Transverse colon (tissue), 4 donors: ENCODE measurements at regions not wholly inside any gene's neighbourhood (a gene's known extent, or its start where the extent isn't known, plus 50 kb on each side); places are given as distances from the start of the nearest gene placed in this dataset.

Source experiments
- CTCF ChIP-seq, 5 experiments: fragments of 200-600 bp in 3 of 5; fragments of 450-650 bp in 2 of 5; sonication (generic) in 3 of 5; IDR thresholded peaks; 1 replicate in 2 of 5; 2 replicates in 3 of 5; pipeline ENCODE4 v1.5.1; 2016 to 2017; ENCODE audit warnings: antibody characterized with exemption in 5 of 5, inconsistent platforms in 3 of 5, mild to moderate bottlenecking in 2 of 5, moderate library complexity in 1 of 5
- POLR2AphosphoS5 ChIP-seq, 3 donors: sonication (generic); formaldehyde crosslinking; IDR thresholded peaks; one replicate each; pipeline ENCODE4 v1.6.1; 2016; ENCODE audit warnings: antibody characterized with exemption in 3 of 3

GRCh38 chr2:163177592-163177991 is 339.0 kb upstream of the KCNH7 start:
- TF ChIP-seq CTCF (IDR thresholded peaks at IDR 0.05) (no peak), POLR2AphosphoS5 (IDR thresholded peaks at IDR 0.05) (no peak)
